Activated T-helper 1 cell treated with anti-CD3 and anti-CD28 coated beads, Interleukin-12 subunit alpha, Interleukin-12 subunit beta, Interleukin-2, Interleukin-4 antibody, amounts not matched to agents 30 ng/mL and 10 ng/mL and 1 ng/mL, durations not matched to agents 14 hours and 24 hours and 36 hours (primary cell): ENCODE measurements at regions not wholly inside any gene's neighbourhood (a gene's known extent, or its start where the extent isn't known, plus 50 kb on each side); places are given as distances from the start of the nearest gene placed in this dataset.

ENCODE experiments used
- DNase-seq: peaks from one replicate; pipeline ENCODE4 v3.0.0; 2021; ENCODE audit warnings: low spot score
- H3K27ac Mint-ChIP-seq: one replicate; pipeline ENCODE4 v1.8.0; 2021; ENCODE audit warnings: mild to moderate bottlenecking, mixed read lengths
- H3K27me3 Mint-ChIP-seq: one replicate; pipeline ENCODE4 v1.8.0; 2022; ENCODE audit warnings: mild to moderate bottlenecking, moderate library complexity, mixed read lengths; ENCODE audit not compliant: insufficient read depth
- H3K36me3 Mint-ChIP-seq: one replicate; pipeline ENCODE4 v1.8.0; 2021; ENCODE audit warnings: low read depth, mixed read lengths
- H3K4me1 Mint-ChIP-seq: one replicate; pipeline ENCODE4 v1.8.0; 2021; ENCODE audit warnings: low read depth, mixed read lengths
- H3K4me3 Mint-ChIP-seq: one replicate; pipeline ENCODE4 v1.8.0; 2021; ENCODE audit warnings: mild to moderate bottlenecking, moderate library complexity, mixed read lengths
- H3K9me3 Mint-ChIP-seq: one replicate; pipeline ENCODE4 v1.8.0; 2021; ENCODE audit warnings: mixed read lengths
- intact Hi-C: fragments of 100-400 bp; cut with micrococcal nuclease; formaldehyde crosslinking; loops from one replicate; pipeline ENCODE4 v1.15.1; 2024

DNA sequence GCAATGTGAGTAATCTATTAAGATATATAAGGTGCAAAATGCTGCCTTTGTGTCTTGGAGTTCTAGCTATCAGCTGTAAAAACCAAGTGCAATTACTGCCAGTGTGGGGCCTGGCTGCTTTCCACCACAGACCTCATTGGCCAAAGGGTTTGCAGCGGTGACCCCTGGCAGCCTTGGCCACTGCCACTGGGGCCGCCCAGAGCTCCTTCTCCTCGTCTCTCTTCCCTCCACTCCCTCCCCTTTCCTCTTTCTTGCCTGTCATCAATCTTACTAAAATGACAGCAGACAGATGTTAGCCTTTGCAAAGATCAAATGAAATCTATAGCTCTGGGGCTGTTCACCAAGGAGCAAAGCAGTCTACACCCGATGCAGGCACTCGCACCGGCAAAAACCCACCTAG lies 986.3 kb downstream of the BCL11A start:
- no peak for DNase-seq
- Mint-ChIP-seq H3K27ac (no peak overlapping the region), H3K9me3 (no peaks in the 10 kb centered on the region), H3K4me3 (no peak overlapping the region), H3K36me3 (no peaks in the 10 kb centered on the region), H3K27me3 (no peaks in the 10 kb centered on the region), H3K4me1 (no peaks in the 10 kb centered on the region)
- intact Hi-C loops, result no loop called here

- Mint-ChIP-seq H3K27me3 (no peaks in the 10 kb centered on the region), H3K36me3 (no peaks in the 10 kb centered on the region), H3K27ac (no peak overlapping the region), H3K4me3 (no peak overlapping the region), H3K4me1 (no peaks in the 10 kb centered on the region), H3K9me3 (no peaks in the 10 kb centered on the region)
- no peak for DNase-seq
- intact Hi-C loops, result no loop called here
Observed at GRCh38 chr2:59566739-59567138, 986.7 kb downstream of the BCL11A start.

DNA sequence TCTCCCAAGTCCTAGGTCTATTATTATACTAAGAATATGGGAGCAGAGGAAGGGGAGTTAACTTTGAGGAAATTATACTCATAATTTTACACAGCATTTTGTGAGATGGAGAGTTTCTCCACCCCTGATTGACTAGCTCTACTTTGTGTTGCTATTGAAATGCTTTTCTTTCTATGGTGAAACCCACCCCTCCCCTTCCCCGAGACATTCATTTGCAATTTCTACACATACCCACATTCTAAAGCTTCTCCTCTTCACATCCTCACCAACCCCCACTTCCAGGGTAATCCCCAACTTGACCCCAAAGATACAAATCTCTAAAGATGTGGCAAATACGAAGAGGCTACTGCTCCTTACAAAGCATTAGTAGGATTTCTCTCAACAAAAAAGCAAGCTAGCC lies 992.2 kb downstream of the BCL11A start:
- Mint-ChIP-seq H3K27me3 (no peaks in the 10 kb centered on the region), H3K4me1 (no peaks in the 10 kb centered on the region), H3K36me3 (no peaks in the 10 kb centered on the region), H3K27ac (no peak overlapping the region), H3K9me3 (no peaks in the 10 kb centered on the region), H3K4me3 (no peak overlapping the region)
- DNase-seq, result no peak
- intact Hi-C loops, result no loop called here

DNA sequence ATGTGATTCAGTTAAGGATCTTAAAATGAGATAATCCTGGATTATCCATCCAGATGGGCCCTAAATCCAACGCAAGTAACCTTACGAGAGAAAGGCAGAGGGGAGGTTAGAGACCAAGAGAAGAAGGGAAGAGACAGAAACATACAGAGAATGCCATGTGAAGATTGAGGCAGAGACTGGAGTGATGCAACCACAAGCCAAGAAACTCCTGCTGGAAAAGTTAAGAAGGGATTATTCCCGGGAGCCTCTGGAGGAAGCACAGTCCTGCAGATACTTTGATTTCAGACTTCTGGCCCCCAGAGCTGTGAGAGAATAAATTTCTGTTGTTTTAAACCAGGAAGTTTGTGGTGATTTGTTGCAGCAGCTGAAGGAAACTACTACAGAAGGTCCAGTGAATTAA lies 992.7 kb downstream of the BCL11A start:
- no peaks in the 10 kb centered on the region for H3K9me3 Mint-ChIP-seq
- intact Hi-C loops, result no loop called here
- H3K4me1 Mint-ChIP-seq, result no peaks in the 10 kb centered on the region
- no peak overlapping the region for H3K27ac Mint-ChIP-seq
- DNase-seq, result no peak
- H3K36me3 Mint-ChIP-seq, result no peaks in the 10 kb centered on the region
- no peaks in the 10 kb centered on the region for H3K27me3 Mint-ChIP-seq
- H3K4me3 Mint-ChIP-seq, result no peak overlapping the region

- H3K9me3 Mint-ChIP-seq, result no peaks in the 10 kb centered on the region
Observed at GRCh38 chr2:59540864-59541263, 1012.6 kb downstream of the BCL11A start.

DNA sequence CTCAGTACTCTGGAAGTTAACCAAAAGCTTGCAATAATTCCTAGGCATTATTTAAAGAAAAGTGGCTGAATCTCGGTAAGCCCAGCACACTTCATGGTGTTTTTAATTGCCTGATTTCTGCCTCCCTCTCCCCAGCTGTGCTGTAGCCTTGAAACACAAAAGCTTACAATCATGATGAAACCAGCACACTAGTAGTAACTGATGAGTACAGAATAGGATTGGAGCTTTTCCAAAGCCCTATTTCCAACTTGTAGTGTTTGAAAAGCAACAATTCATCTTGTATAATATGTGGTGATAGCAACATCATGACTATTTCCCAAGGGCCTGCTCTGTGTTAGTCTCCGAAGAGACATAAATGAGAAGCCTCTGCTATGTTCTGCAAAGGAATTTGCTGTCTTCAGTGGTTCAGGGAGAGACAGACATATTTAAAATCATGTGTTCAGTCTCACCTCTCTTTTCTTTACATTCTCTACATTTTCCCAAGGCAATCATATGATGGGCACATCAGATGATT lies 1015.0 kb downstream of the BCL11A start:
- Mint-ChIP-seq H3K27ac (no peak overlapping the region), H3K27me3 (no peaks in the 10 kb centered on the region), H3K4me3 (no peak overlapping the region), H3K4me1 (no peaks in the 10 kb centered on the region), H3K9me3 (no peaks in the 10 kb centered on the region), H3K36me3 (no peaks in the 10 kb centered on the region)
- intact Hi-C loops, result no loop called here
- DNase-seq, result no peak

More at GRCh38 chr2:59540864-59541263, 1012.6 kb downstream of the BCL11A start:
- DNase-seq, result no peak
- H3K36me3 Mint-ChIP-seq, result no peaks in the 10 kb centered on the region
- no peak overlapping the region for H3K27ac Mint-ChIP-seq
- intact Hi-C loops, result no loop called here
- no peaks in the 10 kb centered on the region for H3K27me3 Mint-ChIP-seq
- no peak overlapping the region for H3K4me3 Mint-ChIP-seq
- H3K4me1 Mint-ChIP-seq, result no peaks in the 10 kb centered on the region

- Mint-ChIP-seq H3K4me3 (no peak overlapping the region), H3K9me3 (peaks cover under 1% of the 10 kb centered on the region), H3K36me3 (no peaks in the 10 kb centered on the region), H3K4me1 (no peaks in the 10 kb centered on the region), H3K27me3 (no peaks in the 10 kb centered on the region), H3K27ac (no peak overlapping the region)
- intact Hi-C loops, result no loop called here
- DNase-seq, result no peak
Observed at GRCh38 chr2:59532808-59533207, 1020.6 kb downstream of the BCL11A start.

GRCh38 chr2:59530258-59530657 lies 1023.2 kb downstream of the BCL11A start:
- Mint-ChIP-seq H3K27me3 (no peaks in the 10 kb centered on the region), H3K4me3 (no peak overlapping the region), H3K36me3 (no peaks in the 10 kb centered on the region), H3K9me3 (peaks cover 4% of the 10 kb centered on the region), H3K4me1 (no peaks in the 10 kb centered on the region), H3K27ac (no peak overlapping the region)
- no peak for DNase-seq
- intact Hi-C loops, result no loop called here

DNA sequence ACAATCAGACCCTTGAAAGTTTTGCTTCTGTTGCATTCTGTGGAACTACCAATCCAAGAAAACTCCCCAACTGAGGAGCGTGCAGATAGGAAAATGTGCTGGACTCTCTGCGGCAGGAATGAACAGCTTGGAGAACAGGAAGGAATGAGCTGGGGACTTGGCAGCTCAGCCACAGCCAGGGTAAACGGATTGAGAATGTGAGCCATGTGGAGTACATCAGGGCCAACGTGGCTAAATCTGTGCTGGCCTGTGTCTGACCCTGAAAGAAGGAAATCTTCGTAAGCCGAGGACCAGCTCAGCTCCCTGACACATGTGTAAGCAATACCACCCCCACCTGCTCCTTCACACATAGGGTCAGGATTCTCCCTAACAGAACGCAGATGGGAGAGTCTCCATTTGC lies 1023.7 kb downstream of the BCL11A start:
- Mint-ChIP-seq H3K36me3 (no peaks in the 10 kb centered on the region), H3K9me3 (peaks cover 4% of the 10 kb centered on the region), H3K27me3 (no peaks in the 10 kb centered on the region), H3K4me1 (no peaks in the 10 kb centered on the region), H3K4me3 (no peak overlapping the region), H3K27ac (no peak overlapping the region)
- intact Hi-C loops, result no loop called here
- no peak for DNase-seq

DNA sequence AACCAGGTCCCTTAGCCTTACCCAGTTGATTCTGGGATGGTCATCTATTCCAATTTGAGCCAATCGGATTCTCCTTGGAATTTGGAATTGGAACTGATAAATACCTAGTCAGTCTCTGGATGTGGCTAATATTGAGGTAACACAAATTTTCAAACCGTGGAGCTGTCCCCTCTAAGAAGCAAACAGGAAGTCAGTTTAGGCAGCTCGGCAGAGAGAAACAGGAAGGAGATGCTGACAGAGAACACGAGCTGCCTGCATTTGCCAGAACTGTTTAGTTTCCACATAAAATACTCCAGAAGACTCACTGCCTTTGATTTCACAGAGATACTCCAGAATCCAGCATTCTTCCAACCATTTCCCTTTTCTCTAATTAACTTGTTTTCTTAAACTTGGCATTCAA lies 1024.9 kb downstream of the BCL11A start:
- H3K36me3 Mint-ChIP-seq, result no peaks in the 10 kb centered on the region
- peaks cover 4% of the 10 kb centered on the region for H3K9me3 Mint-ChIP-seq
- no peak overlapping the region for H3K27ac Mint-ChIP-seq
- no peaks in the 10 kb centered on the region for H3K4me1 Mint-ChIP-seq
- DNase-seq, result no peak
- no peak overlapping the region for H3K4me3 Mint-ChIP-seq
- no peaks in the 10 kb centered on the region for H3K27me3 Mint-ChIP-seq
- intact Hi-C loops, result no loop called here

GRCh38 chr2:59502981-59503380 lies 1050.5 kb downstream of the BCL11A start:
- no peaks in the 10 kb centered on the region for H3K9me3 Mint-ChIP-seq

GRCh38 chr2:59490994-59491393 lies 1062.5 kb downstream of the BCL11A start:
- Mint-ChIP-seq H3K27ac (no peak overlapping the region), H3K27me3 (no peaks in the 10 kb centered on the region), H3K4me3 (no peak overlapping the region), H3K36me3 (no peaks in the 10 kb centered on the region), H3K9me3 (peaks cover 15% of the 10 kb centered on the region), H3K4me1 (no peaks in the 10 kb centered on the region)
- DNase-seq, result no peak
- intact Hi-C loops, result no loop called here

More at GRCh38 chr2:59502981-59503380, 1050.5 kb downstream of the BCL11A start:
- intact Hi-C loops, result no loop called here
- no peak overlapping the region for H3K4me3 Mint-ChIP-seq
- DNase-seq, result no peak
- no peaks in the 10 kb centered on the region for H3K36me3 Mint-ChIP-seq
- H3K4me1 Mint-ChIP-seq, result no peaks in the 10 kb centered on the region
- H3K27me3 Mint-ChIP-seq, result no peaks in the 10 kb centered on the region
- H3K27ac Mint-ChIP-seq, result no peak overlapping the region

DNA sequence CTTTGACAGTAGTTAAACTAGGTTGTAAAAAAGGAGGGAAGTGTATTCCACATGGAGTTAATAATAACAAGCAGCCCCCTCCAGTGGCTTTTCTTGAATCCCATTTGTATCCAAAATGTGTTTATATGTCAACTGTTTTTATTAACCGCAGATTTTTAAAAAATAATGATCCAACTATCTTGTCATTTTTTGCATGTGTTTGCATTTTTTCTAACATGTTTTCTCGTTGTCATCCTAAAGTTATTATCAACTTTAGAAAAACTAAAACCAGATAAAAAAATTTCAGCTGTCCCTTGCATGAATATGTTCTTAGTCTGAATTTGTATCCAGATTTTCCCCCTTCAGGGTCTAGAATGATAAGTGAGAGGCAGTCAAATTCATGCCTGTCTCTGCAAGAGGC lies 1063.3 kb downstream of the BCL11A start:
- H3K27ac Mint-ChIP-seq, result no peak overlapping the region
- intact Hi-C loops, result no loop called here
- no peak for DNase-seq
- H3K27me3 Mint-ChIP-seq, result no peaks in the 10 kb centered on the region
- H3K9me3 Mint-ChIP-seq, result peaks cover 7% of the 10 kb centered on the region
- H3K4me3 Mint-ChIP-seq, result no peak overlapping the region
- no peaks in the 10 kb centered on the region for H3K4me1 Mint-ChIP-seq
- no peaks in the 10 kb centered on the region for H3K36me3 Mint-ChIP-seq

- intact Hi-C loops, result no loop called here
- DNase-seq, result no peak
- no peak overlapping the region for H3K4me3 Mint-ChIP-seq
Observed at GRCh38 chr2:59484673-59485072, 1068.8 kb downstream of the BCL11A start.

More at GRCh38 chr2:59484673-59485072, 1068.8 kb downstream of the BCL11A start:
- Mint-ChIP-seq H3K9me3 (no peaks in the 10 kb centered on the region), H3K27ac (no peak overlapping the region), H3K27me3 (no peaks in the 10 kb centered on the region), H3K36me3 (no peaks in the 10 kb centered on the region), H3K4me1 (no peaks in the 10 kb centered on the region)
